CD14-positive monocyte (primary cell): ENCODE measurements at regions not wholly inside any gene's neighbourhood (a gene's known extent, or its start where the extent isn't known, plus 50 kb on each side); places are given as distances from the start of the nearest gene placed in this dataset.

Experiments used
- DNase-seq, 3 donors: peaks; one replicate each; pipeline ENCODE4 v3.0.0-alpha.2; 2011 to 2022
- H2AFZ ChIP-seq: 2 replicates; pipeline ENCODE4 v1.6.0; 2012; ENCODE audit warnings: mild to moderate bottlenecking, low read depth, low read length, inconsistent platforms; ENCODE audit not compliant: insufficient read depth, poor library complexity, severe bottlenecking
- H3K27ac ChIP-seq, 2 donors: 1 replicate in 1 of 2; 2 replicates in 1 of 2; pipeline ENCODE4 v1.5.1; 2012 to 2013; ENCODE audit warnings: low read length in 2 of 2, control low read depth in 1 of 2, inconsistent platforms in 1 of 2, low read depth in 1 of 2, mild to moderate bottlenecking in 1 of 2
- H3K27me3 ChIP-seq, 2 donors: one replicate each; pipeline versions ENCODE4 v1.6.0 to v1.6.1; 2011 to 2013; ENCODE audit warnings: low read length in 2 of 2; ENCODE audit not compliant: control insufficient read depth in 2 of 2, insufficient read depth in 2 of 2
- H3K36me3 ChIP-seq, 2 donors: replicated peaks in 1 of 2; 1 replicate in 1 of 2; 2 replicates in 1 of 2; pipeline versions ENCODE4 v1.5.1 to v1.6.1; 2012 to 2013; ENCODE audit warnings: low read length in 2 of 2, control low read depth in 1 of 2, inconsistent platforms in 1 of 2, mild to moderate bottlenecking in 1 of 2; ENCODE audit not compliant: insufficient read depth in 2 of 2, control insufficient read depth in 1 of 2
- H3K4me1 ChIP-seq, 2 donors: 1 replicate in 1 of 2; 2 replicates in 1 of 2; pipeline versions ENCODE4 v1.5.1 to v1.6.1; 2012 to 2013; ENCODE audit warnings: low read length in 2 of 2, control low read depth in 1 of 2, inconsistent platforms in 1 of 2, mild to moderate bottlenecking in 1 of 2, moderate library complexity in 1 of 2; ENCODE audit not compliant: insufficient read depth in 2 of 2, control insufficient read depth in 1 of 2
- H3K4me2 ChIP-seq: replicated peaks from 2 replicates; pipeline ENCODE3; 2012; ENCODE audit warnings: low read length, moderate library complexity, mild to moderate bottlenecking; ENCODE audit not compliant: poor library complexity, severe bottlenecking; ENCODE audit errors: extremely low read depth
- H3K4me3 ChIP-seq, 3 experiments: fragments of 200-600 bp in 1 of 3; sonication (generic) in 1 of 3; replicated peaks in 1 of 3; 1 replicate in 2 of 3; 2 replicates in 1 of 3; pipeline ENCODE4 v1.5.1; 2011 to 2013; ENCODE audit warnings: low read length in 3 of 3, mild to moderate bottlenecking in 3 of 3, control low read depth in 2 of 3, low read depth in 2 of 3, inconsistent platforms in 1 of 3, moderate library complexity in 1 of 3
- H3K79me2 ChIP-seq: 2 replicates; pipeline ENCODE4 v1.6.0; 2012; ENCODE audit warnings: mild to moderate bottlenecking, control low read depth, inconsistent platforms, low read length, moderate library complexity; ENCODE audit not compliant: insufficient read depth
- H3K9ac ChIP-seq: 2 replicates; pipeline ENCODE4 v1.6.0; 2017; ENCODE audit warnings: low read length, mild to moderate bottlenecking; ENCODE audit not compliant: insufficient read depth, poor library complexity, severe bottlenecking
- H3K9me3 ChIP-seq, 2 donors: replicated peaks in 1 of 2; 1 replicate in 1 of 2; 2 replicates in 1 of 2; pipeline versions ENCODE4 v1.5.1 to v1.6.1; 2012 to 2013; ENCODE audit warnings: low read length in 2 of 2, control low read depth in 1 of 2; ENCODE audit not compliant: control insufficient read depth in 1 of 2, insufficient read depth in 1 of 2
- H4K20me1 ChIP-seq: 2 replicates; pipeline ENCODE4 v1.6.0; 2012; ENCODE audit warnings: mild to moderate bottlenecking, low read length, control low read depth, moderate library complexity; ENCODE audit not compliant: insufficient read depth
- H3K27ac Mint-ChIP-seq, 7 donors: one replicate each; pipeline ENCODE4 v1.8.0; 2020; ENCODE audit warnings: mild to moderate bottlenecking in 7 of 7, mixed read lengths in 7 of 7, moderate library complexity in 6 of 7, inconsistent platforms in 2 of 7
- H3K27me3 Mint-ChIP-seq, 3 donors: one replicate each; pipeline ENCODE4 v1.8.0; 2021 to 2022; ENCODE audit warnings: low read depth in 3 of 3, mild to moderate bottlenecking in 3 of 3, mixed read lengths in 3 of 3, moderate library complexity in 3 of 3, inconsistent platforms in 1 of 3
- H3K36me3 Mint-ChIP-seq, 2 donors: one replicate each; pipeline ENCODE4 v1.8.0; 2020; ENCODE audit warnings: mixed read lengths in 2 of 2, inconsistent platforms in 1 of 2, mild to moderate bottlenecking in 1 of 2
- H3K4me1 Mint-ChIP-seq: one replicate; pipeline ENCODE4 v1.8.0; 2020; ENCODE audit warnings: mild to moderate bottlenecking, mixed read lengths
- H3K4me3 Mint-ChIP-seq, 2 donors: one replicate each; pipeline ENCODE4 v1.8.0; 2020; ENCODE audit warnings: mild to moderate bottlenecking in 2 of 2, mixed read lengths in 2 of 2, moderate library complexity in 1 of 2
- H3K9me3 Mint-ChIP-seq, 7 donors: one replicate each; pipeline ENCODE4 v1.8.0; 2020 to 2022; ENCODE audit warnings: mixed read lengths in 7 of 7, mild to moderate bottlenecking in 6 of 7, moderate library complexity in 6 of 7, inconsistent platforms in 2 of 7
- CTCF ChIP-seq: fragments of 200-600 bp; IDR thresholded peaks from one replicate; pipeline ENCODE4 v1.8.0; 2022; ENCODE audit warnings: antibody characterized with exemption, mild to moderate bottlenecking
- WGBS: methylation state at CpG from one replicate; pipeline ENCODE4 v1.1.5; 2013; ENCODE audit warnings: missing lambda C conversion rate; ENCODE audit not compliant: insufficient coverage; 5-methylcytosine and 5-hydroxymethylcytosine counted together
- intact Hi-C, 2 donors: fragments of 100-400 bp; cut with micrococcal nuclease; formaldehyde crosslinking; loops; one replicate each; pipeline versions ENCODE4 v1.15.0 to v1.15.1; 2023

- no peak for TF ChIP-seq CTCF
- no peaks in the 10 kb centered on the region for H4K20me1 ChIP-seq
- no peaks in the 10 kb centered on the region for H3K36me3 ChIP-seq
- H2AFZ ChIP-seq, result no peak overlapping the region
- no peak overlapping the region for H3K4me3 ChIP-seq
- H3K9ac ChIP-seq, result no peak overlapping the region
- 88% methylated on average over 4 of the region's 5 CpGs for WGBS
- H3K4me2 ChIP-seq, result no peak overlapping the region
- Mint-ChIP-seq H3K27ac (peak overlapping the region in 1 of 7 donors; percentile 53), H3K4me1 (no peaks in the 10 kb centered on the region), H3K27me3 (peaks cover 0 to 6% (median 0%) of the 10 kb centered on the region in 3 donors), H3K9me3 (peaks cover 0 to 8% (median 4%) of the 10 kb centered on the region in 7 donors), H3K36me3 (no peaks in the 10 kb centered on the region), H3K4me3 (no peak overlapping the region)
- no peaks in the 10 kb centered on the region for H3K4me1 ChIP-seq
- no peak overlapping the region for H3K27ac ChIP-seq
- no peaks in the 10 kb centered on the region for H3K9me3 ChIP-seq
- no peaks in the 10 kb centered on the region for H3K27me3 ChIP-seq
- intact Hi-C loops, result no loop called here
- DNase-seq, result no peak
- H3K79me2 ChIP-seq, result no peaks in the 10 kb centered on the region
Observed at GRCh38 chr1:229778794-229779193, 152.7 kb downstream of the URB2 start.

- no peaks in the 10 kb centered on the region for H3K27me3 Mint-ChIP-seq
- Histone ChIP-seq H3K27me3 (no peaks in the 10 kb centered on the region), H3K4me2 (no peak overlapping the region), H4K20me1 (no peaks in the 10 kb centered on the region), H3K36me3 (no peaks in the 10 kb centered on the region), H3K79me2 (no peaks in the 10 kb centered on the region), H3K4me3 (no peak overlapping the region), H3K4me1 (no peaks in the 10 kb centered on the region), H3K9me3 (no peaks in the 10 kb centered on the region), H3K9ac (no peak overlapping the region), H3K27ac (no peak overlapping the region), H2AFZ (no peak overlapping the region)
- H3K36me3 Mint-ChIP-seq, result no peaks in the 10 kb centered on the region
- H3K9me3 Mint-ChIP-seq, result peaks cover 0 to 12% (median 4%) of the 10 kb centered on the region in 7 donors
- DNase-seq, result no peak
- H3K4me3 Mint-ChIP-seq, result no peak overlapping the region
- no peaks in the 10 kb centered on the region for H3K4me1 Mint-ChIP-seq
- no peak for TF ChIP-seq CTCF
- intact Hi-C loops, result no loop called here
- WGBS, result 94% methylated on average over 6 of the region's 7 CpGs
- H3K27ac Mint-ChIP-seq, result no peak overlapping the region
Observed at GRCh38 chr1:229781453-229781852, 155.4 kb downstream of the URB2 start.
